ENCODE measurements at regions not wholly inside any gene's neighbourhood (a gene's known extent, or its start where the extent isn't known, plus 50 kb on each side); places are given as distances from the start of the nearest gene placed in this dataset.

DNA sequence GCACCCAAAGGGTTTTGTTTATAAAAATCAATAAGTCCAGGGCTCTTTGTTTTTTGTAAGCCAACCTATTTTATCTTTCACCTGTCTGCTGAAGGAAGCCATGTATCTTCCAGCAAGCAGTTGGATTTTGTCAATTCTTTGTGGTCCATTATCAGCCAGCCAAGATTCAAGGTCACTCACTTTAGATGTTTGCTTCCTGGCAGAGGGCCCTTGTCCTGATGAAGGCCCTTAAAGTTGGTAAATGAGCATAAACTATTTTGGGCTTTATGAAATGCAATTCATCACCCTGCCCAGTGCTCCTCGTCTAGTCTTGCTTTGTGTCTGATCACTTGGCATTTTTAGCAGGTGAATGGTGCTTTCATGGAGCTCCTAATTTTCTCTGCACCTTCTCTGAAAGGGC lies 1004.2 kb downstream of the GRID1 start:
- H3K4me1 Mint-ChIP-seq: no peaks in the 10 kb centered on the region
- H3K36me3 Mint-ChIP-seq: no peaks in the 10 kb centered on the region
- H3K27ac Mint-ChIP-seq: no peak overlapping the region
- DNase-seq (ENCODE audit: low spot score): no peak
- POLR2A ChIA-PET: no interaction called here
- CTCF ChIA-PET: no interaction called here
- no peaks in the 10 kb centered on the region for H3K9me3 Mint-ChIP-seq
- TF ChIP-seq NFYB (CRISPR knock-in tag; conservative IDR thresholded peaks at IDR 0.05; ENCODE audit: low read depth): no peak
- TF ChIP-seq, protein P1, sequence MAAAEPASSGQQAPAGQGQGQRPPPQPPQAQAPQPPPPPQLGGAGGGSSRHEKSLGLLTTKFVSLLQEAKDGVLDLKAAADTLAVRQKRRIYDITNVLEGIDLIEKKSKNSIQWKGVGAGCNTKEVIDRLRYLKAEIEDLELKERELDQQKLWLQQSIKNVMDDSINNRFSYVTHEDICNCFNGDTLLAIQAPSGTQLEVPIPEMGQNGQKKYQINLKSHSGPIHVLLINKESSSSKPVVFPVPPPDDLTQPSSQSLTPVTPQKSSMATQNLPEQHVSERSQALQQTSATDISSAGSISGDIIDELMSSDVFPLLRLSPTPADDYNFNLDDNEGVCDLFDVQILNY (CRISPR knock-in tag; IDR thresholded peaks at IDR 0.05): no peak
- TF ChIP-seq EMX1 (CRISPR knock-in tag; IDR thresholded peaks at IDR 0.05): no peak
- TF ChIP-seq MYBL2 (CRISPR knock-in tag; IDR thresholded peaks at IDR 0.05): no peak
- TF ChIP-seq, protein P2, sequence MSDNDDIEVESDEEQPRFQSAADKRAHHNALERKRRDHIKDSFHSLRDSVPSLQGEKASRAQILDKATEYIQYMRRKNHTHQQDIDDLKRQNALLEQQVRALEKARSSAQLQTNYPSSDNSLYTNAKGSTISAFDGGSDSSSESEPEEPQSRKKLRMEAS (CRISPR knock-in tag; IDR thresholded peaks at IDR 0.05): no peak
- TF ChIP-seq, protein P3, sequence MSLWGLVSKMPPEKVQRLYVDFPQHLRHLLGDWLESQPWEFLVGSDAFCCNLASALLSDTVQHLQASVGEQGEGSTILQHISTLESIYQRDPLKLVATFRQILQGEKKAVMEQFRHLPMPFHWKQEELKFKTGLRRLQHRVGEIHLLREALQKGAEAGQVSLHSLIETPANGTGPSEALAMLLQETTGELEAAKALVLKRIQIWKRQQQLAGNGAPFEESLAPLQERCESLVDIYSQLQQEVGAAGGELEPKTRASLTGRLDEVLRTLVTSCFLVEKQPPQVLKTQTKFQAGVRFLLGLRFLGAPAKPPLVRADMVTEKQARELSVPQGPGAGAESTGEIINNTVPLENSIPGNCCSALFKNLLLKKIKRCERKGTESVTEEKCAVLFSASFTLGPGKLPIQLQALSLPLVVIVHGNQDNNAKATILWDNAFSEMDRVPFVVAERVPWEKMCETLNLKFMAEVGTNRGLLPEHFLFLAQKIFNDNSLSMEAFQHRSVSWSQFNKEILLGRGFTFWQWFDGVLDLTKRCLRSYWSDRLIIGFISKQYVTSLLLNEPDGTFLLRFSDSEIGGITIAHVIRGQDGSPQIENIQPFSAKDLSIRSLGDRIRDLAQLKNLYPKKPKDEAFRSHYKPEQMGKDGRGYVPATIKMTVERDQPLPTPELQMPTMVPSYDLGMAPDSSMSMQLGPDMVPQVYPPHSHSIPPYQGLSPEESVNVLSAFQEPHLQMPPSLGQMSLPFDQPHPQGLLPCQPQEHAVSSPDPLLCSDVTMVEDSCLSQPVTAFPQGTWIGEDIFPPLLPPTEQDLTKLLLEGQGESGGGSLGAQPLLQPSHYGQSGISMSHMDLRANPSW (CRISPR knock-in tag; conservative IDR thresholded peaks at IDR 0.05; ENCODE audit: low read depth): no peak
- TF ChIP-seq, protein P4, sequence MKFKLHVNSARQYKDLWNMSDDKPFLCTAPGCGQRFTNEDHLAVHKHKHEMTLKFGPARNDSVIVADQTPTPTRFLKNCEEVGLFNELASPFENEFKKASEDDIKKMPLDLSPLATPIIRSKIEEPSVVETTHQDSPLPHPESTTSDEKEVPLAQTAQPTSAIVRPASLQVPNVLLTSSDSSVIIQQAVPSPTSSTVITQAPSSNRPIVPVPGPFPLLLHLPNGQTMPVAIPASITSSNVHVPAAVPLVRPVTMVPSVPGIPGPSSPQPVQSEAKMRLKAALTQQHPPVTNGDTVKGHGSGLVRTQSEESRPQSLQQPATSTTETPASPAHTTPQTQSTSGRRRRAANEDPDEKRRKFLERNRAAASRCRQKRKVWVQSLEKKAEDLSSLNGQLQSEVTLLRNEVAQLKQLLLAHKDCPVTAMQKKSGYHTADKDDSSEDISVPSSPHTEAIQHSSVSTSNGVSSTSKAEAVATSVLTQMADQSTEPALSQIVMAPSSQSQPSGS (CRISPR knock-in tag; IDR thresholded peaks at IDR 0.05; ENCODE audit: borderline replicate concordance, low read depth): no peak
- TF ChIP-seq ELF4 (CRISPR knock-in tag; IDR thresholded peaks at IDR 0.05; ENCODE audit: low read depth): no peak
- TF ChIP-seq, protein P5, sequence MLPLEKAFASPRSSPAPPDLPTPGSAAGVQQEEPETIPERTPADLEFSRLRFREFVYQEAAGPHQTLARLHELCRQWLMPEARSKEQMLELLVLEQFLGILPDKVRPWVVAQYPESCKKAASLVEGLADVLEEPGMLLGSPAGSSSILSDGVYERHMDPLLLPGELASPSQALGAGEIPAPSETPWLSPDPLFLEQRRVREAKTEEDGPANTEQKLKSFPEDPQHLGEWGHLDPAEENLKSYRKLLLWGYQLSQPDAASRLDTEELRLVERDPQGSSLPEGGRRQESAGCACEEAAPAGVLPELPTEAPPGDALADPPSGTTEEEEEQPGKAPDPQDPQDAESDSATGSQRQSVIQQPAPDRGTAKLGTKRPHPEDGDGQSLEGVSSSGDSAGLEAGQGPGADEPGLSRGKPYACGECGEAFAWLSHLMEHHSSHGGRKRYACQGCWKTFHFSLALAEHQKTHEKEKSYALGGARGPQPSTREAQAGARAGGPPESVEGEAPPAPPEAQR (CRISPR knock-in tag; IDR thresholded peaks at IDR 0.05): no peak
- TF ChIP-seq, protein P6, sequence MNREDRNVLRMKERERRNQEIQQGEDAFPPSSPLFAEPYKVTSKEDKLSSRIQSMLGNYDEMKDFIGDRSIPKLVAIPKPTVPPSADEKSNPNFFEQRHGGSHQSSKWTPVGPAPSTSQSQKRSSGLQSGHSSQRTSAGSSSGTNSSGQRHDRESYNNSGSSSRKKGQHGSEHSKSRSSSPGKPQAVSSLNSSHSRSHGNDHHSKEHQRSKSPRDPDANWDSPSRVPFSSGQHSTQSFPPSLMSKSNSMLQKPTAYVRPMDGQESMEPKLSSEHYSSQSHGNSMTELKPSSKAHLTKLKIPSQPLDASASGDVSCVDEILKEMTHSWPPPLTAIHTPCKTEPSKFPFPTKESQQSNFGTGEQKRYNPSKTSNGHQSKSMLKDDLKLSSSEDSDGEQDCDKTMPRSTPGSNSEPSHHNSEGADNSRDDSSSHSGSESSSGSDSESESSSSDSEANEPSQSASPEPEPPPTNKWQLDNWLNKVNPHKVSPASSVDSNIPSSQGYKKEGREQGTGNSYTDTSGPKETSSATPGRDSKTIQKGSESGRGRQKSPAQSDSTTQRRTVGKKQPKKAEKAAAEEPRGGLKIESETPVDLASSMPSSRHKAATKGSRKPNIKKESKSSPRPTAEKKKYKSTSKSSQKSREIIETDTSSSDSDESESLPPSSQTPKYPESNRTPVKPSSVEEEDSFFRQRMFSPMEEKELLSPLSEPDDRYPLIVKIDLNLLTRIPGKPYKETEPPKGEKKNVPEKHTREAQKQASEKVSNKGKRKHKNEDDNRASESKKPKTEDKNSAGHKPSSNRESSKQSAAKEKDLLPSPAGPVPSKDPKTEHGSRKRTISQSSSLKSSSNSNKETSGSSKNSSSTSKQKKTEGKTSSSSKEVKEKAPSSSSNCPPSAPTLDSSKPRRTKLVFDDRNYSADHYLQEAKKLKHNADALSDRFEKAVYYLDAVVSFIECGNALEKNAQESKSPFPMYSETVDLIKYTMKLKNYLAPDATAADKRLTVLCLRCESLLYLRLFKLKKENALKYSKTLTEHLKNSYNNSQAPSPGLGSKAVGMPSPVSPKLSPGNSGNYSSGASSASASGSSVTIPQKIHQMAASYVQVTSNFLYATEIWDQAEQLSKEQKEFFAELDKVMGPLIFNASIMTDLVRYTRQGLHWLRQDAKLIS (CRISPR knock-in tag; IDR thresholded peaks at IDR 0.05; ENCODE audit: borderline replicate concordance): no peak
- no peak for TF ChIP-seq ZNF121 (CRISPR knock-in tag; IDR thresholded peaks at IDR 0.05)
- no peak for TF ChIP-seq FOXP1 (CRISPR knock-in tag; IDR thresholded peaks at IDR 0.05; ENCODE audit: borderline replicate concordance)
- TF ChIP-seq, protein P7, sequence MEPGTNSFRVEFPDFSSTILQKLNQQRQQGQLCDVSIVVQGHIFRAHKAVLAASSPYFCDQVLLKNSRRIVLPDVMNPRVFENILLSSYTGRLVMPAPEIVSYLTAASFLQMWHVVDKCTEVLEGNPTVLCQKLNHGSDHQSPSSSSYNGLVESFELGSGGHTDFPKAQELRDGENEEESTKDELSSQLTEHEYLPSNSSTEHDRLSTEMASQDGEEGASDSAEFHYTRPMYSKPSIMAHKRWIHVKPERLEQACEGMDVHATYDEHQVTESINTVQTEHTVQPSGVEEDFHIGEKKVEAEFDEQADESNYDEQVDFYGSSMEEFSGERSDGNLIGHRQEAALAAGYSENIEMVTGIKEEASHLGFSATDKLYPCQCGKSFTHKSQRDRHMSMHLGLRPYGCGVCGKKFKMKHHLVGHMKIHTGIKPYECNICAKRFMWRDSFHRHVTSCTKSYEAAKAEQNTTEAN (CRISPR knock-in tag; IDR thresholded peaks at IDR 0.05): no peak
- no peak for TF ChIP-seq FOXK1 (CRISPR knock-in tag; IDR thresholded peaks at IDR 0.05)
- no peak for TF ChIP-seq ETV6 (CRISPR knock-in tag; IDR thresholded peaks at IDR 0.05)
- no peaks in the 10 kb centered on the region for H3K27me3 Mint-ChIP-seq (ENCODE audit: low read depth)
- no peak overlapping the region for H3K4me3 Mint-ChIP-seq
- ATAC-seq: no peak

Measured in WTC11 (cell line).